Adipocyte (in vitro differentiated cells): ENCODE measurements at regions not wholly inside any gene's neighbourhood (a gene's known extent, or its start where the extent isn't known, plus 50 kb on each side); places are given as distances from the start of the nearest gene placed in this dataset.
"Not testable (repeated sequence)": the region's sequence is repeated elsewhere in the genome, so short reads cannot be mapped to it uniquely, and the experiment has no call there.

Source experiments
- DNase-seq: peaks from one replicate; pipeline ENCODE4 v3.0.0-alpha.2; 2015; ENCODE audit warnings: low read depth
- H3K27me3 ChIP-seq: replicated peaks from 2 replicates; pipeline ENCODE4 v1.7.0; 2013; ENCODE audit warnings: mild to moderate bottlenecking, low read length, moderate library complexity; ENCODE audit not compliant: control insufficient read depth, insufficient read depth
- H3K36me3 ChIP-seq: 2 replicates; pipeline ENCODE4 v1.7.0; 2013; ENCODE audit warnings: low read length, mild to moderate bottlenecking, moderate library complexity; ENCODE audit not compliant: control insufficient read depth, insufficient read depth, severe bottlenecking
- H3K4me1 ChIP-seq: 2 replicates; pipeline ENCODE4 v1.7.0; 2013; ENCODE audit warnings: mild to moderate bottlenecking, low read length, moderate library complexity; ENCODE audit not compliant: control insufficient read depth, insufficient read depth
- H3K4me3 ChIP-seq: 2 replicates; pipeline ENCODE4 v1.7.0; 2013; ENCODE audit warnings: mild to moderate bottlenecking, low read length, moderate library complexity
- H3K9ac ChIP-seq: 2 replicates; pipeline ENCODE4 v1.7.0; 2013; ENCODE audit warnings: mild to moderate bottlenecking, low read length, moderate library complexity
- H3K9me3 ChIP-seq: 2 replicates; pipeline ENCODE4 v1.7.0; 2013; ENCODE audit warnings: mild to moderate bottlenecking, low read length, moderate library complexity; ENCODE audit not compliant: control insufficient read depth

DNA sequence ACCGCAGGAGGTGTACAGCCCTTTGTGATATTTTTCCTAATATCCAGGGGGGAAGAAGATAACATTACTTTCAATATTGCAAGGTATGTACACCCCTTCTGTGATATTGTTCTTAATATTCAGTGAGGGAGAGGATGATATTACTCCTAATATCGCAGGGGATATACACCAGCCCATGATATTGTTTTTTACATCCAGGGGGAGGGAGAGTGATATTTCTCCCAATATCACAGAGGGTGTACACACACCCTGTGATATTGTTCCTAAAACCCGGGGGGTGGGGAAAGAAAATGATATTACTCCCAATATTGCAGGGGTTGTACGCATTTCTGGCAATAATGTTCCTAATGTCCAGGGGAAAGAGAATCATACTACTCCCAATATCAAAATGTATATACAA, 58.0 kb upstream of the SLC25A48 start:
- no peaks in the 10 kb centered on the region for H3K9me3 ChIP-seq
- H3K9ac ChIP-seq, result no peak overlapping the region
- H3K4me1 ChIP-seq, result no peaks in the 10 kb centered on the region
- H3K4me3 ChIP-seq, result no peak overlapping the region
- H3K27me3 ChIP-seq, result peaks cover 15% of the 10 kb centered on the region
- no peak for DNase-seq
- no peaks in the 10 kb centered on the region for H3K36me3 ChIP-seq

- no peaks in the 10 kb centered on the region for H3K4me1 ChIP-seq
- no peak overlapping the region for H3K4me3 ChIP-seq
- H3K27me3 ChIP-seq, result peaks cover 38% of the 10 kb centered on the region
- DNase-seq, result no peak
- no peaks in the 10 kb centered on the region for H3K9me3 ChIP-seq
- H3K36me3 ChIP-seq, result no peaks in the 10 kb centered on the region
- no peak overlapping the region for H3K9ac ChIP-seq
These were observed 72.7 kb upstream of the SLC25A48 start for GRCh38 chr5:135761746-135762145.

DNA sequence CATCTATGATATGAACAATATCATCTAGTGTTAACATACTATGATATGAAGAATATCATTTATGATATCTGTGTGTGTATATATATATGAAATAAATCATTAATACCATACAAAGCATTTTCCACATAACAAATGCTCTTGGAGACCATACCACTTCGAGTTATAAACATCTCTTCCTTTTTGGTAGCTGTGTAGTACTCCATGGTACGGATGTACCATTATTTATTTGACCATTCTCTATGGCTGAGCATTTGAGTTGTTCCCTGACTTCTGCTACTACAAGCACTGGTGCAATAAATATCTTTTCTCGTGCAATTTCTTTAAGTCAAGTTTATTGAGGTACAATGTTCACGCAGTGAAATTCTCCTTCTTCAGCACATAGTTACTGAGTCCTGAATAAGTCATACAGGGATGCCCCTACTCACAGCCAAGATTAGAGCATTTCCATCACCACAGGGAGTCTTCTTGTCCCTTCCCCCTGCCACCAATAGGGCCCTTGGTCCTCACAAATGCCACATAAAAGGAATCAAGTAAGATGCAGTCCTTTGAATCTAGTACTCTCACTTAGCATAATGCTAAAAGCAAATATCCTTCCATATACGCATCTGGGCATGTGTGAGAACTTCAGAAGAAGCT, 75.2 kb upstream of the SLC25A48 start:
- peaks cover 14% of the 10 kb centered on the region for H3K27me3 ChIP-seq
- no peaks in the 10 kb centered on the region for H3K4me1 ChIP-seq
- no peaks in the 10 kb centered on the region for H3K9me3 ChIP-seq
- DNase-seq, result no peak
- H3K36me3 ChIP-seq, result no peaks in the 10 kb centered on the region
- H3K9ac ChIP-seq, result no peak overlapping the region
- no peak overlapping the region for H3K4me3 ChIP-seq

DNA sequence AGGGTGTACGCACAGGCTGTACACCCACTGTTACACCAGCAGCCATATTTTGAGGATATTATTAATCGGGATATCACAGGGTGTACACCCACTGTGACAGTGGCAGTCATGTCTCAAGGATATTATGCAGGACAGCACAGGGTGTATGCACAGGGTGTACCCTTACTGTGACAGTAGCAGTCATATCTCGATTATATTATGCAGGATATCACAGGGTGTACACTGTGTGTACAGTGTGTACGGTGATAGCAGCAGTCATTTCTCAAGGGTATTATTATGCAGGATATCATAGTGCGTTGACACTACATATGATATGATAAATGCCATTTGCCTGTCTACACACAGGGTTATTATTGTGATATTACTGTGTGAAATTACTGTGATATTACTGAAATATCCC, 80.5 kb upstream of the SLC25A48 start:
- Histone ChIP-seq H3K36me3 (no peaks in the 10 kb centered on the region), H3K4me1 (no peaks in the 10 kb centered on the region), H3K9ac (no peak overlapping the region), H3K4me3 (no peak overlapping the region), H3K27me3 (peaks cover 8% of the 10 kb centered on the region), H3K9me3 (peaks cover 3% of the 10 kb centered on the region)
- no peak for DNase-seq

DNA sequence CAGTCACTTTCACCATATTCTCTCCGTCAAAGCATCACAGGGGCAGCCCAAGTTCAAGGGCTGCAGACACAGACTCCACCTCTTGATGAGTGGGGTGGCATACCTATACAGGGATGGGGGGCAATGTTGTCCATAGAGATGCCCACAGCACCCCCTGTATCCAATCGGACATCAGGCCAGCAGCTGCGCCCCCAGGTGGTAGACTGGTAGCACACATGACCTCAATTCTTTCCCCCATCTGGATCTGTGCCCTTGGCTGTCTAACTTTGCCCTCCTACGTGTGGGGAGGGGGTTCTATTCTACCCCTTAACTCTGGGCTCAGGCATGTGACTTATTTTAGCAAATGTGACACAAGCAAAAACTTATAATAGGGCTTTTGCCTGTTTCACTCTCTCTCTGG, 84.0 kb upstream of the SLC25A48 start:
- no peaks in the 10 kb centered on the region for H3K4me1 ChIP-seq
- no peak overlapping the region for H3K4me3 ChIP-seq
- peaks cover 8% of the 10 kb centered on the region for H3K27me3 ChIP-seq
- H3K9ac ChIP-seq, result no peak overlapping the region
- peaks cover 10% of the 10 kb centered on the region for H3K9me3 ChIP-seq
- no peaks in the 10 kb centered on the region for H3K36me3 ChIP-seq
- DNase-seq, result no peak

- no peak for DNase-seq
- Histone ChIP-seq H3K9ac (no peak overlapping the region), H3K36me3 (no peaks in the 10 kb centered on the region), H3K4me1 (no peaks in the 10 kb centered on the region), H3K9me3 (peaks cover 24% of the 10 kb centered on the region), H3K27me3 (peaks cover 8% of the 10 kb centered on the region), H3K4me3 (no peak overlapping the region)
These were observed 86.6 kb upstream of the SLC25A48 start for GRCh38 chr5:135747824-135748223.

- Histone ChIP-seq H3K27me3 (peaks cover 10% of the 10 kb centered on the region), H3K4me3 (no peak overlapping the region), H3K36me3 (no peaks in the 10 kb centered on the region), H3K9me3 (peaks cover 23% of the 10 kb centered on the region), H3K9ac (no peak overlapping the region), H3K4me1 (no peaks in the 10 kb centered on the region)
- DNase-seq, result no peak
These were observed 88.5 kb upstream of the SLC25A48 start for GRCh38 chr5:135745897-135746500.

GRCh38 chr5:135743705-135744411, 90.6 kb upstream of the SLC25A48 start:
- H3K4me3 ChIP-seq, result no peak overlapping the region
- no peak for DNase-seq
- H3K4me1 ChIP-seq, result peaks cover 10% of the 10 kb centered on the region
- no peaks in the 10 kb centered on the region for H3K36me3 ChIP-seq
- H3K27me3 ChIP-seq, result peaks cover 9% of the 10 kb centered on the region
- H3K9me3 ChIP-seq, result peaks cover 22% of the 10 kb centered on the region
- H3K9ac ChIP-seq, result no peak overlapping the region

- DNase-seq, result no peak
- H3K4me1 ChIP-seq, result peaks cover 10% of the 10 kb centered on the region
- H3K4me3 ChIP-seq, result no peak overlapping the region
These were observed 91.3 kb upstream of the SLC25A48 start for GRCh38 chr5:135743181-135743580.

GRCh38 chr5:135742240-135742639, 92.2 kb upstream of the SLC25A48 start:
- DNase-seq, H3K4me1 ChIP-seq, H3K9ac ChIP-seq, H3K4me3 ChIP-seq, H3K36me3 ChIP-seq: not testable (repeated sequence)
- H3K9me3 ChIP-seq, result peaks cover 22% of the 10 kb centered on the region
- peaks cover 23% of the 10 kb centered on the region for H3K27me3 ChIP-seq

More at GRCh38 chr5:135743181-135743580, 91.3 kb upstream of the SLC25A48 start:
- peaks cover 22% of the 10 kb centered on the region for H3K9me3 ChIP-seq
- peaks cover 13% of the 10 kb centered on the region for H3K27me3 ChIP-seq
- H3K36me3 ChIP-seq, result no peaks in the 10 kb centered on the region
- H3K9ac ChIP-seq, result no peak overlapping the region

DNA sequence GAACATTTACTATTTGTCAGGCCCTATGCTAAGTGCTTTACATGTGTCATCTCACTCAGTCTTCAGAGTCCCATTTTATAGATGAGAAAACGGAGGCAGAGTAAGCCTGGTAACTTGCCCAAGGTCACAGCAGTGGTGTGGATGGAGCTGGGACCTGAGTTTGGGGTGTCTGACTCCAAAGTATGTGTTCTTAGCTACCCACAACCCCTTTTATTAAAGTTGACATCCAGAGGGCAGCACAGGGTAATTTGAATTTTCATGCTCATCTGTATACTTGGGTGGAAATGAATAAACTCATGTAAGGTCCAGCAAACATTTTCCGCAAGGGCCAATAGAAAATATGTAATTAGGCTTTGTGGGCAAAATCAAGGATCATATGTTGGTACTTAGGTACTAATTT, 93.4 kb upstream of the SLC25A48 start:
- Histone ChIP-seq H3K27me3 (peaks cover 28% of the 10 kb centered on the region), H3K36me3 (no peaks in the 10 kb centered on the region), H3K9ac (no peak overlapping the region), H3K4me3 (no peak overlapping the region), H3K9me3 (peaks cover 20% of the 10 kb centered on the region), H3K4me1 (peaks cover 10% of the 10 kb centered on the region)
- no peak for DNase-seq
